ENCODE measurements at regions not wholly inside any gene's neighbourhood (a gene's known extent, or its start where the extent isn't known, plus 50 kb on each side); places are given as distances from the start of the nearest gene placed in this dataset.
"Not testable (repeated sequence)": the region's sequence is repeated elsewhere in the genome, so short reads cannot be mapped to it uniquely, and the experiment has no call there.

- Mint-ChIP-seq H3K27ac (no peak overlapping the region), H3K4me1 (no peaks in the 10 kb centered on the region), H3K27me3 (peaks cover 2% of the 10 kb centered on the region), H3K9me3 (no peaks in the 10 kb centered on the region), H3K36me3 (ENCODE audit: low read depth) (no peaks in the 10 kb centered on the region), H3K4me3 (no peak overlapping the region)
- DNase-seq (no peak), ATAC-seq (ENCODE audit: low read depth) (no peak)
- POLR2A ChIA-PET: no interaction called here
- CTCF ChIA-PET: no interaction called here
- TF ChIP-seq CTCF (IDR thresholded peaks at IDR 0.05): no peak
- intact Hi-C loops (cut with micrococcal nuclease): no loop called here
Measured at GRCh38 chr6:115873901-115874300, 186.8 kb downstream of the FRK start.

GRCh38 chr6:115870464-115870863 is 190.2 kb downstream of the FRK start:
- H3K27ac Mint-ChIP-seq: no peak overlapping the region
- peaks cover 2% of the 10 kb centered on the region for H3K27me3 Mint-ChIP-seq
- ChIA-PET CTCF (no interaction called here), POLR2A (no interaction called here)
- intact Hi-C loops (cut with micrococcal nuclease): no loop called here
- ATAC-seq (ENCODE audit: low read depth) (no peak), DNase-seq (no peak)
- H3K4me3 Mint-ChIP-seq: no peak overlapping the region
- H3K4me1 Mint-ChIP-seq: no peaks in the 10 kb centered on the region
- TF ChIP-seq CTCF (IDR thresholded peaks at IDR 0.05): no peak
- no peaks in the 10 kb centered on the region for H3K36me3 Mint-ChIP-seq (ENCODE audit: low read depth)
- no peaks in the 10 kb centered on the region for H3K9me3 Mint-ChIP-seq

GRCh38 chr6:115865914-115866313 is 194.8 kb downstream of the FRK start:
- Mint-ChIP-seq H3K36me3 (ENCODE audit: low read depth) (no peaks in the 10 kb centered on the region), H3K9me3 (no peaks in the 10 kb centered on the region), H3K4me1 (no peaks in the 10 kb centered on the region), H3K27ac (no peak overlapping the region), H3K4me3 (no peak overlapping the region), H3K27me3 (no peaks in the 10 kb centered on the region)
- CTCF ChIA-PET: no interaction called here
- POLR2A ChIA-PET: no interaction called here
- DNase-seq (no peak), ATAC-seq (ENCODE audit: low read depth) (no peak)
- TF ChIP-seq CTCF (IDR thresholded peaks at IDR 0.05): no peak
- intact Hi-C loops (cut with micrococcal nuclease): no loop called here

DNA sequence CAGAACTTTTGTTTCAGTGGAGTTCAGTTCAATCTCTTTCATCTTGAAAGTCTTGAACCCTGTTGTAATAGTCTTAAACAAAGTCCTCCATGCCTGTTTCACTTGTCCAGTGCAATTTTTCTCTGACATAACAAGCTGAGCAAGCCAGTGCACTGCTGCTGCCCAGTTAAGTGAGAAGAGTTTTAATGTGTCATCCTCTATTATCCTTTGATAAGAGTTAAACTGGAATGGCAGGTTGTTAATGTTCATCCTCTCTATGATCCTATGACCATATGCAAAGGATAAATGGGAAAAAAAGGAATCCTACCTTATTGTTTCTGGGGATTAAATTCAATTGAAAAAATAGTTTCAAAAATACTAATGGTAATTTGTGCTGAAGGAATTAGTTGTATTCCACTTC is 197.5 kb downstream of the FRK start:
- CTCF ChIA-PET: no interaction called here
- POLR2A ChIA-PET: no interaction called here
- no peak for ATAC-seq (ENCODE audit: low read depth)
- no peak overlapping the region for H3K4me3 Mint-ChIP-seq
- no peaks in the 10 kb centered on the region for H3K4me1 Mint-ChIP-seq
- no peak overlapping the region for H3K27ac Mint-ChIP-seq
- H3K9me3 Mint-ChIP-seq: peaks cover 4% of the 10 kb centered on the region
- DNase-seq: no peak
- intact Hi-C loops (cut with micrococcal nuclease): no loop called here
- H3K27me3 Mint-ChIP-seq: no peaks in the 10 kb centered on the region
- H3K36me3 Mint-ChIP-seq (ENCODE audit: low read depth): no peaks in the 10 kb centered on the region
- TF ChIP-seq CTCF (IDR thresholded peaks at IDR 0.05): no peak

- H3K36me3 Mint-ChIP-seq (ENCODE audit: low read depth); H3K4me1 Mint-ChIP-seq; H3K27ac Mint-ChIP-seq; H3K27me3 Mint-ChIP-seq; intact Hi-C loops (cut with micrococcal nuclease); CTCF ChIA-PET; H3K9me3 Mint-ChIP-seq; POLR2A ChIA-PET; H3K4me3 Mint-ChIP-seq; ATAC-seq (ENCODE audit: low read depth); DNase-seq: not testable (repeated sequence)
Measured at GRCh38 chr6:115861658-115862057, 199.0 kb downstream of the FRK start.

DNA sequence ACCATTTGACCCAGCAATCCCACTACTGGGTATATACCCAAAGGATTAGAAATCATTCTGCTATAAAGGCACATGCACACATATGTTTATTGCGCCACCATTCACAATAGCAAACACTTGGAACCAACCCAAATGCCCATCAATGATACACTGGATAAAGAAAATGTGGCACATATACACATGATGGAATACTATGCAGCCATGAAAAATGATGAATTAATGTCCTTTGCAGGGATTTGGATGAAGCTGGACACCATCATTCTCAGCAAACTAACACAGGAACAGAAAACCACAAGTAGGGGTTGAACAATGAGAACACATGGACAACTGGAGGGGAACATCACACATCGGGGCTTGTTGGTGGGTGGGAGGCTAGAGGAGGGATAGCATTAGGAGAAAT is 201.1 kb downstream of the FRK start:
- CTCF ChIA-PET; ATAC-seq (ENCODE audit: low read depth); H3K27me3 Mint-ChIP-seq; H3K4me1 Mint-ChIP-seq; H3K9me3 Mint-ChIP-seq; intact Hi-C loops (cut with micrococcal nuclease); POLR2A ChIA-PET; H3K4me3 Mint-ChIP-seq; H3K27ac Mint-ChIP-seq; H3K36me3 Mint-ChIP-seq (ENCODE audit: low read depth); DNase-seq: not testable (repeated sequence)
